ENCODE measurements at regions not wholly inside any gene's neighbourhood (a gene's known extent, or its start where the extent isn't known, plus 50 kb on each side); places are given as distances from the start of the nearest gene placed in this dataset.

DNA sequence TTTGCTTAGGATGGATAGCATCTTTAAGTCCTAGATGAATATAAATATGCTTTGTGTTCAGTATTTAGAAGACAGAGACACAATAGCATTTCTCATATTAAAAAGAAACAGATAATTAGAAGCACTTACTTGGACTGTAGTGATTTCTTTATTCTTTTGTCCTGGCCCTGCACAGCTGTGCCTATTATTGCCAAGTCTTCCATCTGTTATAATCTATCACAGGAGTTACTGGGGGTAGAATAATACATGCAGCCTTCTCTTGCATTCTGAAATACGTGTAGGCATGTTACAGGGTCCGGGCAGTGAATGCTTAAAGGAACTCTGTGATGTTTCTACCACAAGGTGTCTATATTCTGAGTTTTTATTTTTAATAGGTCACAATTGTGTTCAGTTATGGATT lies 461.5 kb upstream of the COBL start:
- TF ChIP-seq CTCF (IDR thresholded peaks at IDR 0.05; ENCODE audit: low read length) (no peak), EZH2 (IDR thresholded peaks at IDR 0.05; ENCODE audit: borderline replicate concordance, low read length) (no peak)

All from OCI-LY1 (cell line).